Endodermal cell (in vitro differentiated cells): ENCODE measurements at regions not wholly inside any gene's neighbourhood (a gene's known extent, or its start where the extent isn't known, plus 50 kb on each side); places are given as distances from the start of the nearest gene placed in this dataset.

Experiments used
- DNase-seq: peaks from one replicate; pipeline ENCODE4 v3.0.0-alpha.2; 2017
- H3K27ac ChIP-seq: 2 replicates; pipeline ENCODE4 v1.5.1; 2013; ENCODE audit warnings: mild to moderate bottlenecking, low read depth, low read length, moderate library complexity
- H3K27me3 ChIP-seq: 2 replicates; pipeline ENCODE4 v1.6.1; 2013; ENCODE audit warnings: mild to moderate bottlenecking, low read length, moderate library complexity; ENCODE audit not compliant: insufficient read depth, control insufficient read depth, poor library complexity, severe bottlenecking
- H3K36me3 ChIP-seq: 2 replicates; pipeline ENCODE4 v1.7.0; 2013; ENCODE audit warnings: mild to moderate bottlenecking, low read length, moderate library complexity; ENCODE audit not compliant: control insufficient read depth, insufficient read depth
- H3K4me1 ChIP-seq: one replicate; pipeline ENCODE4 v1.7.0; 2013; ENCODE audit warnings: low read length; ENCODE audit not compliant: control insufficient read depth, insufficient read depth
- H3K4me3 ChIP-seq: 2 replicates; pipeline ENCODE4 v1.5.1; 2013; ENCODE audit warnings: mild to moderate bottlenecking, low read length, moderate library complexity
- H3K9ac ChIP-seq: 2 replicates; pipeline ENCODE4 v1.6.1; 2013; ENCODE audit warnings: mild to moderate bottlenecking, low read length, moderate library complexity; ENCODE audit not compliant: poor library complexity, severe bottlenecking; ENCODE audit errors: extremely low read depth
- H3K9me3 ChIP-seq: 2 replicates; pipeline ENCODE4 v1.6.1; 2013; ENCODE audit warnings: mild to moderate bottlenecking, low read length, moderate library complexity; ENCODE audit not compliant: control insufficient read depth
- H3K27ac Mint-ChIP-seq: 2 replicates; pipeline ENCODE4 v1.8.0; 2020; ENCODE audit warnings: mixed read lengths
- H3K27me3 Mint-ChIP-seq: 2 replicates; pipeline ENCODE4 v1.8.0; 2021; ENCODE audit warnings: mild to moderate bottlenecking, mixed read lengths; ENCODE audit not compliant: insufficient read depth
- H3K36me3 Mint-ChIP-seq: 2 replicates; pipeline ENCODE4 v1.8.0; 2020; ENCODE audit warnings: low read depth, mixed read lengths
- H3K4me1 Mint-ChIP-seq: 2 replicates; pipeline ENCODE4 v1.8.0; 2020; ENCODE audit warnings: mixed read lengths
- H3K4me3 Mint-ChIP-seq: 2 replicates; pipeline ENCODE4 v1.8.0; 2020; ENCODE audit warnings: mild to moderate bottlenecking, moderate library complexity, mixed read lengths
- H3K9me3 Mint-ChIP-seq: 2 replicates; pipeline ENCODE4 v1.8.0; 2020; ENCODE audit warnings: mild to moderate bottlenecking, mixed read lengths
- WGBS, 2 experiments: methylation state at CpG; one replicate each; pipeline versions ENCODE4 v1.1.5 to v1.1.7; 2013; ENCODE audit warnings: missing lambda C conversion rate in 2 of 2, mixed read lengths in 1 of 2; ENCODE audit not compliant: insufficient coverage in 1 of 2, insufficient read length in 1 of 2; 5-methylcytosine and 5-hydroxymethylcytosine counted together
- TF ChIP-seq, protein P1 (sequence below): fragments of 200-600 bp; sonication (generic); conservative IDR thresholded peaks from 2 replicates; pipeline ENCODE4 v1.5.0; 2021; ENCODE audit warnings: antibody characterized with exemption, mild to moderate bottlenecking

GRCh38 chr20:59110607-59111006, 53.0 kb upstream of the ZNF831 start:
- no peaks in the 10 kb centered on the region for H3K4me1 ChIP-seq
- DNase-seq, result no peak
- no peaks in the 10 kb centered on the region for H3K36me3 ChIP-seq
- WGBS, 2 experiments, result no CpG with 5 or more reads among the region's 1 CpG
- no peaks in the 10 kb centered on the region for H3K36me3 Mint-ChIP-seq
- H3K4me3 ChIP-seq, result no peak overlapping the region
- H3K27me3 Mint-ChIP-seq, result peaks cover 2% of the 10 kb centered on the region
- no peak overlapping the region for H3K27ac Mint-ChIP-seq
- peaks cover 4% of the 10 kb centered on the region for H3K4me1 Mint-ChIP-seq
- H3K9ac ChIP-seq, result no peak overlapping the region
- no peaks in the 10 kb centered on the region for H3K9me3 ChIP-seq
- H3K27ac ChIP-seq, result no peak overlapping the region
- peaks cover 3% of the 10 kb centered on the region for H3K9me3 Mint-ChIP-seq
- no peaks in the 10 kb centered on the region for H3K27me3 ChIP-seq
- no peak overlapping the region for H3K4me3 Mint-ChIP-seq
- TF ChIP-seq, protein P1, sequence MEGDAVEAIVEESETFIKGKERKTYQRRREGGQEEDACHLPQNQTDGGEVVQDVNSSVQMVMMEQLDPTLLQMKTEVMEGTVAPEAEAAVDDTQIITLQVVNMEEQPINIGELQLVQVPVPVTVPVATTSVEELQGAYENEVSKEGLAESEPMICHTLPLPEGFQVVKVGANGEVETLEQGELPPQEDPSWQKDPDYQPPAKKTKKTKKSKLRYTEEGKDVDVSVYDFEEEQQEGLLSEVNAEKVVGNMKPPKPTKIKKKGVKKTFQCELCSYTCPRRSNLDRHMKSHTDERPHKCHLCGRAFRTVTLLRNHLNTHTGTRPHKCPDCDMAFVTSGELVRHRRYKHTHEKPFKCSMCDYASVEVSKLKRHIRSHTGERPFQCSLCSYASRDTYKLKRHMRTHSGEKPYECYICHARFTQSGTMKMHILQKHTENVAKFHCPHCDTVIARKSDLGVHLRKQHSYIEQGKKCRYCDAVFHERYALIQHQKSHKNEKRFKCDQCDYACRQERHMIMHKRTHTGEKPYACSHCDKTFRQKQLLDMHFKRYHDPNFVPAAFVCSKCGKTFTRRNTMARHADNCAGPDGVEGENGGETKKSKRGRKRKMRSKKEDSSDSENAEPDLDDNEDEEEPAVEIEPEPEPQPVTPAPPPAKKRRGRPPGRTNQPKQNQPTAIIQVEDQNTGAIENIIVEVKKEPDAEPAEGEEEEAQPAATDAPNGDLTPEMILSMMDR, result no peak

- WGBS, 2 experiments, result 83 to 90% methylated on average over 1 to 4 of the region's 4 CpGs
- TF ChIP-seq, protein P1, result no peak
- no peaks in the 10 kb centered on the region for H3K27me3 Mint-ChIP-seq
Observed at GRCh38 chr20:59105581-59105980, 58.0 kb upstream of the ZNF831 start.

DNA sequence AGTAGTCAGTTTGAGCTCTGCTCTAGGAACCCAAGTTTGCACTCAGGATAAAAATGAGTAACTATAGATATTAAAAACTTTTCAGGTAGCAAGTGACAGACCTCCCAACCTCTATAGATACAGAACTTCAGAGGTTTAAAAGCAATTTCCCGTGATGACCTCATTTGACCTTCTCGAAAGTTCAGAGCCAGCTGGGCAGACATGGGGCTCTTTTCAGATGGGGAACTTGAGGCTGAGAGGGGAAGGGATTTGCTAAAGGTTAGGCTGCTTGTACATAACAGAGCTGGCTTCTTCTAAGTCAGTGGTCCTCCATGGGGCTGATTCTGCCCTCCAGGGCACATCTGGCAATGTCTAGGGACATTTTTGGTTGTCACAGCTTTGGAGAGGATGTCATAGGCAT, 58.8 kb upstream of the ZNF831 start:
- no peak overlapping the region for H3K27ac ChIP-seq
- no peak overlapping the region for H3K4me3 ChIP-seq
- Mint-ChIP-seq H3K27ac (no peak overlapping the region), H3K4me1 (peaks cover 4% of the 10 kb centered on the region), H3K27me3 (no peaks in the 10 kb centered on the region), H3K36me3 (no peaks in the 10 kb centered on the region), H3K9me3 (no peaks in the 10 kb centered on the region), H3K4me3 (no peak overlapping the region)
- no peaks in the 10 kb centered on the region for H3K36me3 ChIP-seq
- H3K27me3 ChIP-seq, result no peaks in the 10 kb centered on the region
- H3K4me1 ChIP-seq, result no peaks in the 10 kb centered on the region
- 80 to 82% methylated on average over 1 to 2 of the region's 2 CpGs for WGBS, 2 experiments
- H3K9ac ChIP-seq, result no peak overlapping the region
- no peaks in the 10 kb centered on the region for H3K9me3 ChIP-seq
- no peak for DNase-seq
- TF ChIP-seq, protein P1, result no peak

More at GRCh38 chr20:59105581-59105980, 58.0 kb upstream of the ZNF831 start:
- no peaks in the 10 kb centered on the region for H3K27me3 ChIP-seq
- no peak overlapping the region for H3K4me3 Mint-ChIP-seq
- H3K36me3 ChIP-seq, result no peaks in the 10 kb centered on the region
- no peaks in the 10 kb centered on the region for H3K4me1 ChIP-seq
- H3K9ac ChIP-seq, result no peak overlapping the region
- no peaks in the 10 kb centered on the region for H3K9me3 Mint-ChIP-seq
- H3K4me1 Mint-ChIP-seq, result peaks cover 4% of the 10 kb centered on the region
- H3K27ac Mint-ChIP-seq, result no peak overlapping the region
- no peaks in the 10 kb centered on the region for H3K9me3 ChIP-seq
- no peak overlapping the region for H3K27ac ChIP-seq
- H3K36me3 Mint-ChIP-seq, result no peaks in the 10 kb centered on the region
- H3K4me3 ChIP-seq, result no peak overlapping the region
- no peak for DNase-seq
